ENCODE measurements at regions not wholly inside any gene's neighbourhood (a gene's known extent, or its start where the extent isn't known, plus 50 kb on each side); places are given as distances from the start of the nearest gene placed in this dataset.

DNA sequence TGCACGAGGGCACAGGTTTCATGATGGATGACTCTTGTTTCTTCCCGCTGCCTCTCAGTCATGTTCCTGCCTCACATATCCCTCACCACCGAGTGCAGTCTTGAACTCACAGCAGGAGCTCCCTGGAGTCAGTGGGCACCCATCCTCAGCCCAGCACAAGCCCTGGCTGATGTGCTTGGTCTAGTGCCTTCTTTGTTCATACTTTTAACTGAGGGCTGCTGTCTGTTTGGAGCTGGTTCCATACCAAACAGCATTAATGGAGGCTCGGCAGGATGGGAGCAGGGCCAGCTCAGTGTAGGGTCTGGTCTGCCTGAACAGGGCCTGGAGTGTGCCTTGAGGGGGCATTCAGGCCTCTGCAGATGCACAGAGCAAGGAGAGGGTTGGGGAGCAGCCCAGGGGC, 54.5 kb upstream of the GLI2 start:
- TF ChIP-seq, protein P1, sequence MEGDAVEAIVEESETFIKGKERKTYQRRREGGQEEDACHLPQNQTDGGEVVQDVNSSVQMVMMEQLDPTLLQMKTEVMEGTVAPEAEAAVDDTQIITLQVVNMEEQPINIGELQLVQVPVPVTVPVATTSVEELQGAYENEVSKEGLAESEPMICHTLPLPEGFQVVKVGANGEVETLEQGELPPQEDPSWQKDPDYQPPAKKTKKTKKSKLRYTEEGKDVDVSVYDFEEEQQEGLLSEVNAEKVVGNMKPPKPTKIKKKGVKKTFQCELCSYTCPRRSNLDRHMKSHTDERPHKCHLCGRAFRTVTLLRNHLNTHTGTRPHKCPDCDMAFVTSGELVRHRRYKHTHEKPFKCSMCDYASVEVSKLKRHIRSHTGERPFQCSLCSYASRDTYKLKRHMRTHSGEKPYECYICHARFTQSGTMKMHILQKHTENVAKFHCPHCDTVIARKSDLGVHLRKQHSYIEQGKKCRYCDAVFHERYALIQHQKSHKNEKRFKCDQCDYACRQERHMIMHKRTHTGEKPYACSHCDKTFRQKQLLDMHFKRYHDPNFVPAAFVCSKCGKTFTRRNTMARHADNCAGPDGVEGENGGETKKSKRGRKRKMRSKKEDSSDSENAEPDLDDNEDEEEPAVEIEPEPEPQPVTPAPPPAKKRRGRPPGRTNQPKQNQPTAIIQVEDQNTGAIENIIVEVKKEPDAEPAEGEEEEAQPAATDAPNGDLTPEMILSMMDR (conservative IDR thresholded peaks at IDR 0.05; ENCODE audit: low read depth, low read length): no peak
- TF ChIP-seq EZH2phosphoT487 (IDR thresholded peaks at IDR 0.05; ENCODE audit: borderline replicate concordance, low read length): no peak

All from PC-3 (cell line).